Osteoblast (primary cell): ENCODE measurements at regions not wholly inside any gene's neighbourhood (a gene's known extent, or its start where the extent isn't known, plus 50 kb on each side); places are given as distances from the start of the nearest gene placed in this dataset.

Source experiments
- DNase-seq: peaks from one replicate; pipeline ENCODE4 v3.0.0; 2011; ENCODE audit warnings: low spot score, mixed read lengths; ENCODE audit not compliant: insufficient read length; ENCODE audit errors: missing footprints
- H2AFZ ChIP-seq: 2 replicates; pipeline ENCODE4 v1.6.0; 2011; ENCODE audit warnings: mild to moderate bottlenecking, low read length
- H3K27ac ChIP-seq: 2 replicates; pipeline ENCODE4 v1.5.1; 2011; ENCODE audit warnings: mild to moderate bottlenecking, low read depth, low read length, moderate library complexity
- H3K27me3 ChIP-seq: 2 replicates; pipeline ENCODE4 v1.6.0; 2012; ENCODE audit warnings: mild to moderate bottlenecking, control low read depth, inconsistent platforms, low read length, moderate library complexity; ENCODE audit not compliant: insufficient read depth
- H3K36me3 ChIP-seq: 2 replicates; pipeline ENCODE4 v1.5.1; 2011; ENCODE audit warnings: mild to moderate bottlenecking, low read length, control low read depth, moderate library complexity; ENCODE audit not compliant: insufficient read depth
- H3K4me1 ChIP-seq: 2 replicates; pipeline ENCODE4 v1.5.1; 2011; ENCODE audit warnings: mild to moderate bottlenecking, low read length, control low read depth, moderate library complexity; ENCODE audit not compliant: insufficient read depth
- H3K4me2 ChIP-seq: 2 replicates; pipeline ENCODE4 v1.6.0; 2011; ENCODE audit warnings: mild to moderate bottlenecking, low read length; ENCODE audit not compliant: insufficient read depth
- H3K4me3 ChIP-seq: fragments of 200-600 bp; sonication (generic); 3 replicates; pipeline ENCODE4 v1.5.1; 2012; ENCODE audit warnings: mild to moderate bottlenecking, low read length, inconsistent platforms; ENCODE audit not compliant: insufficient read depth
- H3K79me2 ChIP-seq: 2 replicates; pipeline ENCODE4 v1.6.0; 2012; ENCODE audit warnings: mild to moderate bottlenecking, low read length, control low read depth, inconsistent platforms; ENCODE audit not compliant: insufficient read depth
- H3K9me3 ChIP-seq: 2 replicates; pipeline ENCODE4 v1.5.1; 2011; ENCODE audit warnings: low read depth, low read length, control low read depth
- H4K20me1 ChIP-seq: 2 replicates; pipeline ENCODE4 v1.6.0; 2012; ENCODE audit warnings: mild to moderate bottlenecking, low read length, control low read depth; ENCODE audit not compliant: insufficient read depth
- TF ChIP-seq, protein P1 (sequence below): IDR thresholded peaks from 2 replicates; pipeline ENCODE4 v1.5.1; 2011; ENCODE audit warnings: mild to moderate bottlenecking, low read depth, low read length, moderate library complexity; ENCODE audit errors: extremely low read depth

DNA sequence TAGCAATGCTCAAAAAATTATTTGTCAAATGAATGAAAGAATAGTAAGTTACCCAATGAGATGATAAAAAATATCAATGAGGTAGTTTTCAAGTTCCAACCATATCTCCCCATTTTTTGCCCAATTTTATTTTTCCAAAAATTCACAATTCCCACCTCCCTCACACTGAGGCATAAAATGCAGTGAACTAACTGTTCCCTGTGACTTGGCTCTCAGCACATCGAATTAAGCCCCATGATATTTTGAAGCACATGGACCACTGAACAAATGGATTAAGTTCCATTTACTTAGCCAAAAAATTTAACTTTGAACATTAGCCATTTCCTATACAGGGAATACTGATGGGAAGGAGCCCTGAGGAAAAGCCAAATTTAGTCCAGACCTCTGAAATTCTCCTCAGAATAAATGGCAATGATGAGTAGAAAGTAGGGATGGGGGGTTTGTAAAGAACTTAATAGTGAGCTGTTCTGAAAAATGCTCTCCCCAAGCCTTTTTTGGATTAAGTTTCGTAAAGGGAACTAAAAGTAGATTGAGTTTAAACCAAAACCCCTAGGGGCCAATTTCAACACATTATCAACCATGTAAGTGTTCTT lies 166.3 kb upstream of the GRM3 start:
- no peak overlapping the region for H3K27ac ChIP-seq
- no peaks in the 10 kb centered on the region for H3K9me3 ChIP-seq
- H3K27me3 ChIP-seq = no peaks in the 10 kb centered on the region
- no peak overlapping the region for H3K4me3 ChIP-seq
- no peak for DNase-seq
- H3K4me2 ChIP-seq = no peak overlapping the region
- no peaks in the 10 kb centered on the region for H3K4me1 ChIP-seq
- H4K20me1 ChIP-seq = no peaks in the 10 kb centered on the region
- TF ChIP-seq, protein P1, sequence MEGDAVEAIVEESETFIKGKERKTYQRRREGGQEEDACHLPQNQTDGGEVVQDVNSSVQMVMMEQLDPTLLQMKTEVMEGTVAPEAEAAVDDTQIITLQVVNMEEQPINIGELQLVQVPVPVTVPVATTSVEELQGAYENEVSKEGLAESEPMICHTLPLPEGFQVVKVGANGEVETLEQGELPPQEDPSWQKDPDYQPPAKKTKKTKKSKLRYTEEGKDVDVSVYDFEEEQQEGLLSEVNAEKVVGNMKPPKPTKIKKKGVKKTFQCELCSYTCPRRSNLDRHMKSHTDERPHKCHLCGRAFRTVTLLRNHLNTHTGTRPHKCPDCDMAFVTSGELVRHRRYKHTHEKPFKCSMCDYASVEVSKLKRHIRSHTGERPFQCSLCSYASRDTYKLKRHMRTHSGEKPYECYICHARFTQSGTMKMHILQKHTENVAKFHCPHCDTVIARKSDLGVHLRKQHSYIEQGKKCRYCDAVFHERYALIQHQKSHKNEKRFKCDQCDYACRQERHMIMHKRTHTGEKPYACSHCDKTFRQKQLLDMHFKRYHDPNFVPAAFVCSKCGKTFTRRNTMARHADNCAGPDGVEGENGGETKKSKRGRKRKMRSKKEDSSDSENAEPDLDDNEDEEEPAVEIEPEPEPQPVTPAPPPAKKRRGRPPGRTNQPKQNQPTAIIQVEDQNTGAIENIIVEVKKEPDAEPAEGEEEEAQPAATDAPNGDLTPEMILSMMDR = no peak
- H3K79me2 ChIP-seq = no peaks in the 10 kb centered on the region
- no peak overlapping the region for H2AFZ ChIP-seq
- H3K36me3 ChIP-seq = no peaks in the 10 kb centered on the region

DNA sequence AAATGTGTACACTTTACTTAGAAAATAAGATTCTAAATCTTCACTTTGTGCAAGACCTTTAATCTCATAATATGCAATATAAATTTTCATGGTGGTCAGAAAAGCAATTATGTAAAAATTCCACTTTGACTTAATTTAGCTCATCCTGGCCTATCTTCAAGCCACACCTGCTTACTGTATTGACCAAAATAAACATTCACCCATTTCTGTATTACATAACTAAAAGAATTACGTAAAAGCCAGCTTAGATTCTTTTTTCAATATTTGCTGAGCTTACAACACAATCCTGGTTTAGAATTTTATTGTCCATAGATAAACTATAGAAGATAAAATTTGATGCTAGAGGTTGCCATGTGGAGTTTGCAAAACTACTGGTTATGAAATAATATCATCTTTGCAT lies 172.9 kb upstream of the GRM3 start:
- Histone ChIP-seq H3K4me1 (no peaks in the 10 kb centered on the region), H3K27ac (no peak overlapping the region), H3K79me2 (no peaks in the 10 kb centered on the region), H3K36me3 (no peaks in the 10 kb centered on the region), H3K4me3 (no peak overlapping the region), H3K4me2 (no peak overlapping the region), H4K20me1 (no peaks in the 10 kb centered on the region), H3K9me3 (no peaks in the 10 kb centered on the region), H2AFZ (no peak overlapping the region), H3K27me3 (no peaks in the 10 kb centered on the region)
- no peak for DNase-seq
- TF ChIP-seq, protein P1 = no peak

DNA sequence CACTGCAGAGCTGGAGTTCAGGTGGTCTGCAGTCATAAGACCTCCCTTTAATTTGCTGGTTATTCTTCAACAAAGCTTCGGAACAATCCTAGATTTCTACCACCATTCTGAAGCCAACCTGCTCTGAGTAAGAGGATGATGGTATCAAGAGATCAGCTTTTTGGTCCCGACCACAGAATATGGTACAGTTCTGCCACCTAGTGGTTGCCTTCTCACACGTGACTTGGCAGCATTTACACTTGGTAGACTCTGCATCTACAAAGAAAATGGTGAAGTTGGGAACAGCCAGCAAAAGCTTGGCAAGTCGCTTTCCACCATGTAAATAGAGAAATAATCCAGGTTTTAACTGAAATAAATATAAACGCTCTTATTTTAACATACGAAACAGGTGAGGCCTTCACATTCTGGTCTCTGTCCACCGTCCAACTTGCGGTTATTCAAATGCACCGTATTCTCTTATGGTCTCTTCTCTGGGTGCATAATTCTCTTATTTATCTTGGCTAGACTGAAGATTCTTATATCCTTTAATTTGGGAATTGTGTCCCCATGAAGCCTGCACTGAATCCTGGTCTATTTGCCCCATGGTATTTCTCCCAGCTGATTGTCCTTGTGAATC lies 173.9 kb upstream of the GRM3 start:
- no peak overlapping the region for H3K27ac ChIP-seq
- H3K79me2 ChIP-seq = no peaks in the 10 kb centered on the region
- H3K27me3 ChIP-seq = no peaks in the 10 kb centered on the region
- no peak overlapping the region for H3K4me2 ChIP-seq
- H3K9me3 ChIP-seq = no peaks in the 10 kb centered on the region
- H3K4me1 ChIP-seq = no peaks in the 10 kb centered on the region
- TF ChIP-seq, protein P1 = peak; percentile 44
- no peak overlapping the region for H2AFZ ChIP-seq
- no peak for DNase-seq
- no peaks in the 10 kb centered on the region for H3K36me3 ChIP-seq
- H4K20me1 ChIP-seq = no peaks in the 10 kb centered on the region
- no peak overlapping the region for H3K4me3 ChIP-seq

DNA sequence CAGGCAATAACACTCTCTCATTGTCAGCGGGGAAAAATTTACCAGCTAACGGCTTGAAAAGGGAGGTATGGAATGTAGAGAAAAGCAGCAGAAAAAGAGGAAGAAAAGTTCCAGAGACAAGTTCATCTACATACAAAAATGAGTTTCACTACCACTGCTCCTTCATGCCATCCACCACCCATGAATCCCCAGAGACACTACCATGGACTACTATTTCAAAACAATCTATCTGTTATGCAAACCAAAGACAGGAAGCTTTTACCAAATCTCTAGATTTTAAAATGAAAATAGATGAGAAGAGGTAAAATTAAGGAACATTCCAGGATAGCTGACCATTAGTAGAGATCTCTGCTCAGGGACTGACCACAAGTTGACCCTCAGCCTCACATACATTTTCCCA lies 189.0 kb upstream of the GRM3 start:
- no peaks in the 10 kb centered on the region for H3K9me3 ChIP-seq
- H3K36me3 ChIP-seq = no peaks in the 10 kb centered on the region
- TF ChIP-seq, protein P1 = no peak

More for the DNA sequence above, 189.0 kb upstream of the GRM3 start:
- Histone ChIP-seq H4K20me1 (no peaks in the 10 kb centered on the region), H3K4me1 (no peaks in the 10 kb centered on the region), H3K4me2 (no peak overlapping the region), H3K27ac (no peak overlapping the region), H3K27me3 (no peaks in the 10 kb centered on the region), H3K79me2 (no peaks in the 10 kb centered on the region), H2AFZ (no peak overlapping the region), H3K4me3 (no peak overlapping the region)
- no peak for DNase-seq
